ENCODE measurements at regions not wholly inside any gene's neighbourhood (a gene's known extent, or its start where the extent isn't known, plus 50 kb on each side); places are given as distances from the start of the nearest gene placed in this dataset.
"Not testable (repeated sequence)": the region's sequence is repeated elsewhere in the genome, so short reads cannot be mapped to it uniquely, and the experiment has no call there.

- no peaks in the 10 kb centered on the region for H4K20me1 ChIP-seq (ENCODE audit: insufficient read depth, low read length)
- no peaks in the 10 kb centered on the region for H3K27me3 ChIP-seq (ENCODE audit: insufficient read depth, low read length)
- TF ChIP-seq EZH2 (IDR thresholded peaks at IDR 0.05; ENCODE audit: borderline replicate concordance, low read length): no peak
- TF ChIP-seq CTCF (IDR thresholded peaks at IDR 0.05; ENCODE audit: low read length): no peak
- no peaks in the 10 kb centered on the region for H3F3A ChIP-seq (ENCODE audit: insufficient read depth, low read length)
- no peaks in the 10 kb centered on the region for H3K36me3 ChIP-seq (ENCODE audit: insufficient read depth, low read length)
- H3K9me3 ChIP-seq (ENCODE audit: low read length): no peaks in the 10 kb centered on the region
- no peak overlapping the region for H3K4me3 ChIP-seq (ENCODE audit: low read depth, low read length, poor library complexity, severe bottlenecking)
- no peak overlapping the region for H2AFZ ChIP-seq (ENCODE audit: low read length)
- H3K4me1 ChIP-seq (ENCODE audit: insufficient read depth, low read length, severe bottlenecking): no peaks in the 10 kb centered on the region
- H3K9me2 ChIP-seq (ENCODE audit: low read depth, low read length): no peaks in the 10 kb centered on the region
- H3K9ac ChIP-seq (ENCODE audit: low read length): no peak overlapping the region
- H3K27ac ChIP-seq (ENCODE audit: low read depth, low read length, poor library complexity, severe bottlenecking): no peak overlapping the region
- no peaks in the 10 kb centered on the region for H3K79me2 ChIP-seq (ENCODE audit: insufficient read depth, low read length)
- H3K4me2 ChIP-seq (ENCODE audit: low read length): no peak overlapping the region
Observed at GRCh38 chr5:7146886-7147285, 249.1 kb upstream of the ADCY2 start.

- Histone ChIP-seq H2AFZ (ENCODE audit: low read length) (no peak overlapping the region), H3K4me2 (ENCODE audit: low read length) (no peak overlapping the region), H3K27me3 (ENCODE audit: insufficient read depth, low read length) (no peaks in the 10 kb centered on the region), H4K20me1 (ENCODE audit: insufficient read depth, low read length) (no peaks in the 10 kb centered on the region), H3K79me2 (ENCODE audit: insufficient read depth, low read length) (no peaks in the 10 kb centered on the region), H3K9me3 (ENCODE audit: low read length) (no peaks in the 10 kb centered on the region; the same call in 1 of the 2 replicates), H3F3A (ENCODE audit: insufficient read depth, low read length) (no peaks in the 10 kb centered on the region), H3K27ac (ENCODE audit: low read depth, low read length, poor library complexity, severe bottlenecking) (no peak overlapping the region), H3K36me3 (ENCODE audit: insufficient read depth, low read length) (no peaks in the 10 kb centered on the region), H3K4me1 (ENCODE audit: insufficient read depth, low read length, severe bottlenecking) (no peaks in the 10 kb centered on the region), H3K4me3 (ENCODE audit: low read depth, low read length, poor library complexity, severe bottlenecking) (no peak overlapping the region), H3K9ac (ENCODE audit: low read length) (no peak overlapping the region), H3K9me2 (ENCODE audit: low read depth, low read length) (no peaks in the 10 kb centered on the region)
- TF ChIP-seq EZH2 (IDR thresholded peaks at IDR 0.05; ENCODE audit: borderline replicate concordance, low read length) (no peak), CTCF (IDR thresholded peaks at IDR 0.05; ENCODE audit: low read length) (no peak)
Observed at GRCh38 chr5:7157083-7157482, 238.9 kb upstream of the ADCY2 start.

- H3K79me2 ChIP-seq (ENCODE audit: insufficient read depth, low read length): no peaks in the 10 kb centered on the region
- no peaks in the 10 kb centered on the region for H3F3A ChIP-seq (ENCODE audit: insufficient read depth, low read length)
- no peak overlapping the region for H3K9ac ChIP-seq (ENCODE audit: low read length)
- H3K36me3 ChIP-seq (ENCODE audit: insufficient read depth, low read length): no peaks in the 10 kb centered on the region
- no peak overlapping the region for H3K4me3 ChIP-seq (ENCODE audit: low read depth, low read length, poor library complexity, severe bottlenecking)
- H3K27me3 ChIP-seq (ENCODE audit: insufficient read depth, low read length): no peaks in the 10 kb centered on the region
- H3K9me2 ChIP-seq (ENCODE audit: low read depth, low read length): no peaks in the 10 kb centered on the region
- H3K27ac ChIP-seq (ENCODE audit: low read depth, low read length, poor library complexity, severe bottlenecking): no peak overlapping the region
- no peaks in the 10 kb centered on the region for H3K9me3 ChIP-seq (ENCODE audit: low read length)
- no peaks in the 10 kb centered on the region for H4K20me1 ChIP-seq (ENCODE audit: insufficient read depth, low read length)
- no peaks in the 10 kb centered on the region for H3K4me1 ChIP-seq (ENCODE audit: insufficient read depth, low read length, severe bottlenecking)
- H3K4me2 ChIP-seq (ENCODE audit: low read length): no peak overlapping the region
- TF ChIP-seq EZH2 (IDR thresholded peaks at IDR 0.05; ENCODE audit: borderline replicate concordance, low read length): no peak
- TF ChIP-seq CTCF (IDR thresholded peaks at IDR 0.05; ENCODE audit: low read length): no peak
- no peak overlapping the region for H2AFZ ChIP-seq (ENCODE audit: low read length)
Observed at GRCh38 chr5:7169240-7169878, 226.6 kb upstream of the ADCY2 start.

- not testable (repeated sequence) for H3K4me2 ChIP-seq (ENCODE audit: low read length); H3K79me2 ChIP-seq (ENCODE audit: insufficient read depth, low read length); H3F3A ChIP-seq (ENCODE audit: insufficient read depth, low read length); H3K4me3 ChIP-seq (ENCODE audit: low read depth, low read length, poor library complexity, severe bottlenecking); H3K9ac ChIP-seq (ENCODE audit: low read length); H3K27ac ChIP-seq (ENCODE audit: low read depth, low read length, poor library complexity, severe bottlenecking); H3K27me3 ChIP-seq (ENCODE audit: insufficient read depth, low read length); H4K20me1 ChIP-seq (ENCODE audit: insufficient read depth, low read length); H3K4me1 ChIP-seq (ENCODE audit: insufficient read depth, low read length, severe bottlenecking); H3K9me3 ChIP-seq (ENCODE audit: low read length); H3K36me3 ChIP-seq (ENCODE audit: insufficient read depth, low read length); H3K9me2 ChIP-seq (ENCODE audit: low read depth, low read length); H2AFZ ChIP-seq (ENCODE audit: low read length)
Observed at GRCh38 chr5:7170785-7171184, 225.2 kb upstream of the ADCY2 start.
